MCF 10A (cell line): ENCODE measurements at regions not wholly inside any gene's neighbourhood (a gene's known extent, or its start where the extent isn't known, plus 50 kb on each side); places are given as distances from the start of the nearest gene placed in this dataset.

Experiments used
- BruUV-seq: library from RNA; stranded (reverse); fragments of 400-500 nt; replicated peaks from 2 replicates; lab custom pipeline; 2021; lab: Mats Ljungman, UMichigan
- CTCF ChIA-PET: fragments of 300-600 bp; sonication (Branson Sonifier 250); formaldehyde crosslinking; extraction: SDS; loops from one replicate; lab custom pipeline; 2021; ENCODE audit warnings: antibody characterized with exemption, inconsistent platforms; lab: Yijun Ruan, JAX
- POLR2A ChIA-PET: fragments of 300-600, 350-650 bp; sonication (Branson Sonifier 250); formaldehyde crosslinking; extraction: SDS; loops from one replicate; lab custom pipeline; 2020; ENCODE audit warnings: antibody characterized with exemption, inconsistent platforms; lab: Yijun Ruan, JAX
- DNase-seq: peaks from one replicate; pipeline ENCODE4 v3.0.0-alpha.2; 2018; ENCODE audit not compliant: unreplicated experiment
- H3K27ac Mint-ChIP-seq: one replicate; pipeline ENCODE4 v1.8.0; 2022; ENCODE audit warnings: mild to moderate bottlenecking, low read depth, mixed read lengths; ENCODE audit not compliant: unreplicated experiment
- H3K27me3 Mint-ChIP-seq: one replicate; pipeline ENCODE4 v1.8.0; 2022; ENCODE audit warnings: mixed read lengths; ENCODE audit not compliant: insufficient read depth, unreplicated experiment
- H3K36me3 Mint-ChIP-seq: one replicate; pipeline ENCODE4 v1.8.0; 2022; ENCODE audit warnings: mild to moderate bottlenecking, moderate library complexity, mixed read lengths; ENCODE audit not compliant: insufficient read depth, unreplicated experiment
- H3K4me1 Mint-ChIP-seq: one replicate; pipeline ENCODE4 v1.8.0; 2022; ENCODE audit warnings: mixed read lengths; ENCODE audit not compliant: insufficient read depth, unreplicated experiment
- H3K4me3 Mint-ChIP-seq: one replicate; pipeline ENCODE4 v1.8.0; 2022; ENCODE audit warnings: mild to moderate bottlenecking, moderate library complexity, mixed read lengths; ENCODE audit not compliant: unreplicated experiment
- H3K9me3 Mint-ChIP-seq: one replicate; pipeline ENCODE4 v1.8.0; 2022; ENCODE audit warnings: mixed read lengths; ENCODE audit not compliant: unreplicated experiment
- intact Hi-C: fragments of 100-400 bp; cut with micrococcal nuclease; formaldehyde crosslinking; loops from 2 replicates; pipeline ENCODE4 v1.14.1; 2022
- TF ChIP-seq, protein P1 (sequence below): fragments of 200-600 bp; IDR thresholded peaks from one replicate; pipeline ENCODE4 v1.8.0; 2022; ENCODE audit warnings: antibody characterized with exemption, mild to moderate bottlenecking; ENCODE audit not compliant: unreplicated experiment

DNA sequence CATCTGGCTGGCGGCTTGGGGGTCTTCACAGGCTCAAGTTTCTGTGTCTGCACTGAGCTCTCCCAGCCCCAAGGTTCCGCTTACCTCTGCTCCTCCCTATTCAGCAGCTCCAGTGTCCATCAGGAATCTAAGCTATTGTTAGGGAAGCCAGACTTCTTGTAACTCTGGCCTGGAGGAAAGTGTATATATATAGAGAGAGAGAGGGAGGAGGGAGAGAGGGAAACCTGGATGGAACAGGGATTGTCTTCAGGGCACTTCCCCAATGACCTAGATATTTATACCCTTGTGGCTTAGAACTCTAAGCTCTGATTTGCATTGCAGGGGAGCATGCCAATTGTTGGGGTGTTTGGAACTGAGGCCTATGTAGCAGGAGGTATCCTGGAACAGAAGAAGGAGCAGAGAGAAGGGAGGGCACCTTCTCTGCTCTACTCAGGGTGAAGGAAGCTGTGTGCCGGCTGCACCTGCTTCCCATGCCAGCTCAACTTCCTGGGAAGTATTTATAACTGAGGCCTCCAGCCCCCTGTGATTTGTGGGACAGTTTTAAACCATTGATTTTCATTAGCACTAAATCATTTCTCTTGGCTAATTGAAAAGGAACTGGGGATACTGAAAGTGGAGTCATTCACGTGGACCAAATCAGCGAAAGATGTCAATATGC is 70.9 kb downstream of the NAV1 start:
- H3K27me3 Mint-ChIP-seq: no peaks in the 10 kb centered on the region
- no peak for DNase-seq
- BruUV-seq: no TSS peak
- intact Hi-C loops: no loop called here
- no peaks in the 10 kb centered on the region for H3K9me3 Mint-ChIP-seq
- ChIA-PET POLR2A (interaction anchor here (0.6 to 2.7 kb wide), 5 partner anchors 9 to 242 kb away, joined by 3 to 7 read pairs (median 3); no protein-coding TSS in a partner anchor), CTCF (interaction anchor here (0.5 to 2.0 kb wide), 9 partner anchors 10 to 1109 kb away, joined by 3 to 10 read pairs (median 3); no protein-coding TSS in a partner anchor)
- no peaks in the 10 kb centered on the region for H3K4me1 Mint-ChIP-seq
- no peak overlapping the region for H3K4me3 Mint-ChIP-seq
- H3K36me3 Mint-ChIP-seq: no peaks in the 10 kb centered on the region
- H3K27ac Mint-ChIP-seq: no peak overlapping the region
- TF ChIP-seq, protein P1, sequence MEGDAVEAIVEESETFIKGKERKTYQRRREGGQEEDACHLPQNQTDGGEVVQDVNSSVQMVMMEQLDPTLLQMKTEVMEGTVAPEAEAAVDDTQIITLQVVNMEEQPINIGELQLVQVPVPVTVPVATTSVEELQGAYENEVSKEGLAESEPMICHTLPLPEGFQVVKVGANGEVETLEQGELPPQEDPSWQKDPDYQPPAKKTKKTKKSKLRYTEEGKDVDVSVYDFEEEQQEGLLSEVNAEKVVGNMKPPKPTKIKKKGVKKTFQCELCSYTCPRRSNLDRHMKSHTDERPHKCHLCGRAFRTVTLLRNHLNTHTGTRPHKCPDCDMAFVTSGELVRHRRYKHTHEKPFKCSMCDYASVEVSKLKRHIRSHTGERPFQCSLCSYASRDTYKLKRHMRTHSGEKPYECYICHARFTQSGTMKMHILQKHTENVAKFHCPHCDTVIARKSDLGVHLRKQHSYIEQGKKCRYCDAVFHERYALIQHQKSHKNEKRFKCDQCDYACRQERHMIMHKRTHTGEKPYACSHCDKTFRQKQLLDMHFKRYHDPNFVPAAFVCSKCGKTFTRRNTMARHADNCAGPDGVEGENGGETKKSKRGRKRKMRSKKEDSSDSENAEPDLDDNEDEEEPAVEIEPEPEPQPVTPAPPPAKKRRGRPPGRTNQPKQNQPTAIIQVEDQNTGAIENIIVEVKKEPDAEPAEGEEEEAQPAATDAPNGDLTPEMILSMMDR: no peak

DNA sequence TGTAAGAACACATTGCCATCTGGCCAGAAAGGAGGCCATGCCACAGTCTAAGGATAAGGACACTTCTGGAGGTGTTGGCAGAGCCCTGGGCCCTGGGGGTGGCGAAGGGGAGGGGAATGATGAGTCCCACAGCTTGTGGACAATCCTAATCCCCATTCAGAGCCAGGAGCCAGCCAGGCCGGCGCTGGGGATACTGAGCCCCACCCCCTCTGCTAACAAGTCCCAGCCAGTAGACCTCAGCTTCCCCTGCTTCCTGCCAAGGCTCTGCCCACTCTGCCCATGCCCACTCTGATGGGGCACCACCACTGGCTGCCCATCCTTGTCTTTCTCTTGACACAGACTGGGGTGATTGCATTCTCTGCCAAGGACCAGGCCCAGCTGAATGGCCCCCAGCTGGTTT is 71.9 kb downstream of the NAV1 start:
- ChIA-PET POLR2A (interaction anchor here (0.6 kb wide), 2 partner anchors 12 to 141 kb away, joined by 3 read pairs; no protein-coding TSS in a partner anchor), CTCF (interaction anchor here (0.5 to 1.3 kb wide), 4 partner anchors 9 to 94 kb away, joined by 3 to 5 read pairs (median 4); no protein-coding TSS in a partner anchor)
- Mint-ChIP-seq H3K36me3 (no peaks in the 10 kb centered on the region), H3K9me3 (no peaks in the 10 kb centered on the region), H3K4me3 (no peak overlapping the region), H3K27ac (no peak overlapping the region), H3K4me1 (no peaks in the 10 kb centered on the region), H3K27me3 (no peaks in the 10 kb centered on the region)
- no TSS peak for BruUV-seq
- no peak for DNase-seq
- intact Hi-C loops: no loop called here
- TF ChIP-seq, protein P1: no peak

DNA sequence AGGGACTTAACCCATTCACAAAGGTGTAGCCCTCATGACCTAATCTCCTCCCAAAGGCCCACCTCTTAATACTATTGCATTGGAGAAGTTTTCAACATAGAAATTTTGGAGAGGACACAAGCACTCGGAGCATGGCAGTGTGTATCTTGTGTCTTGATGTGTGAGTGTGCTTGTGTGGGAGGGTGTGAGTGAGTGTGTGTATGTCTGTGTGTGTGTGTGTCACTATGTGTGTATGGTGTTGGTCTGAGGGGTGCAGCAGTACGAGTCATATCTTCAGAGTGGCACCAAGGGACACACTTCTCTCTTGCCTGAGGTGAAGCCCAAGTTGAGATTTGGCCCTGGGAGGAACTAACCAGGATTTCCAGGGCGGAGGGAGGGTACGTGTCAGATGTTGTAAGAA is 73.7 kb downstream of the NAV1 start:
- intact Hi-C loops: no loop called here
- ChIA-PET CTCF (interaction anchor here (0.9 kb wide), 1 partner anchor 13 kb away, joined by 4 read pairs; no protein-coding TSS in a partner anchor), POLR2A (no interaction called here)
- H3K36me3 Mint-ChIP-seq: no peaks in the 10 kb centered on the region
- BruUV-seq: no TSS peak
- no peak for DNase-seq
- H3K27me3 Mint-ChIP-seq: no peaks in the 10 kb centered on the region
- no peaks in the 10 kb centered on the region for H3K4me1 Mint-ChIP-seq
- no peak overlapping the region for H3K4me3 Mint-ChIP-seq
- TF ChIP-seq, protein P1: no peak
- H3K27ac Mint-ChIP-seq: no peak overlapping the region
- H3K9me3 Mint-ChIP-seq: no peaks in the 10 kb centered on the region

DNA sequence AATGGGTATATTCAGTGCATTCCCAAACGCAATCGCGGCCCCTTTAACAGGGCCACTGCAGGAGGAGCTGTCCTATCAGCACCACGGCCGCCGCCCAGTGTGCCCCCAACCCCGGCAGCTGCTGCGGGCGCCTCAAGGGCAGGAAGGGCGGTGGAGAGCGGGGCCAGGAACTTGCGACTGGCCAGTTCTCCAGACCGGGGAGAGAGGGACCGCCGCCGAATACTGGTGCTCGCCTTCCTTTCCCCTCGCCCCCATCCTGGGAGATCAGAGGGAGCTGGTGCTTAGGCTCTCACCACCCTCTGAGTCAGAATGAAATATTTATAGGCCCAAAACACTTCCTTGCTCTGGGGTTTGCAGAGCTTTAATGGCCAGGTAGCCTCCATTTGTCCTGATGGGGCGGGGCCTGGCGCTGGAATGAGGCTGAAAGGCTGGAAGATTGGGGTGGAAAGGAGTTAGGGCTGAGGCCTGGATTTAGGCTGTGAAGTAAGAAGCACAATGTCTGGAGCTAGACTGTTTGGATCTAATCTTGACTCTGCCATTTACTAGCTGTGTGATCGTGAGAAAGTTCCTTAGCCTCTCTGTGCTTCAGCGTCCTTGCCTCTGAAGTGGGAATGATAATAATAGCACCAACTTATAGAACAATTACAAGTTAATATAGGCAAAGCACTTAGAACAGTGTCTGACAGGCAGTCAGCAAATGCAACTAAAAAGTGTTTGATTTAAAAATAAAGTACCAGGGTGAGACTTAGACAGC is 75.5 kb downstream of the NAV1 start:
- intact Hi-C loops: no loop called here
- Mint-ChIP-seq H3K36me3 (no peaks in the 10 kb centered on the region), H3K9me3 (no peaks in the 10 kb centered on the region), H3K4me1 (peaks cover 9% of the 10 kb centered on the region), H3K4me3 (no peak overlapping the region), H3K27ac (no peak overlapping the region), H3K27me3 (no peaks in the 10 kb centered on the region)
- CTCF ChIA-PET: interaction anchor here (0.6 to 0.8 kb wide), 2 partner anchors 54 to 179 kb away, joined by 3 to 4 read pairs; no protein-coding TSS in a partner anchor
- BruUV-seq: no TSS peak
- TF ChIP-seq, protein P1: no peak
- POLR2A ChIA-PET: interaction anchor here (0.9 to 1.8 kb wide), 2 partner anchors 12 to 16 kb away, joined by 3 to 5 read pairs; no protein-coding TSS in a partner anchor
- DNase-seq: no peak
